ENCODE measurements at regions not wholly inside any gene's neighbourhood (a gene's known extent, or its start where the extent isn't known, plus 50 kb on each side); places are given as distances from the start of the nearest gene placed in this dataset.

DNA sequence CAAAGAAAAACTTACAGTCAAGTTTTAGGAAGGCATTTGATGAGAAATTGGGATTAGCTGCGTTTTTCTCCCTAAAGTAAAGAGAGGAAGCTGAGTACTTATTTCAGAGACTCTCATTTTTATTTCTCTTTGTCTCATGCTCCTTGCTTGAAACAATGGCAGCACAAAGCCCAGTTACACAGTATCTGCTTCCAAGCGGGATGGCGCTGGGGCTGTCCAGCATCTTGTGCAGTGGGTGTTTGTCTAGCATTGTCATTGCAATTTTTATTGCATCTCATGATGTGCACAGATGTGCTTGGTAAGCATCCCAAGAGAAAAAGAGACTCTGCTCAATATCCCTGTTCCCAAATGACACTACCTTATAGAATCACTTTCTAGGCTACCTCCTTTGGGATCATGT lies 102.8 kb upstream of the ZNF521 start:
- H4K20me1 ChIP-seq (ENCODE audit: insufficient read depth, low read length, poor library complexity, severe bottlenecking) = no peaks in the 10 kb centered on the region
- no peaks in the 10 kb centered on the region for H3F3A ChIP-seq (ENCODE audit: low read depth)
- no peak overlapping the region for H3K4me2 ChIP-seq (ENCODE audit: low read depth, low read length, poor library complexity, severe bottlenecking)
- H3K4me3 ChIP-seq (ENCODE audit: low read length, poor library complexity, severe bottlenecking) = no peak overlapping the region
- H2AFZ ChIP-seq (ENCODE audit: low read length) = no peak overlapping the region
- H3K4me1 ChIP-seq (ENCODE audit: insufficient read depth, low read length, poor library complexity, severe bottlenecking) = no peaks in the 10 kb centered on the region
- TF ChIP-seq EZH2phosphoT487 (IDR thresholded peaks at IDR 0.05; ENCODE audit: borderline replicate concordance) = no peak
- TF ChIP-seq, protein P1, sequence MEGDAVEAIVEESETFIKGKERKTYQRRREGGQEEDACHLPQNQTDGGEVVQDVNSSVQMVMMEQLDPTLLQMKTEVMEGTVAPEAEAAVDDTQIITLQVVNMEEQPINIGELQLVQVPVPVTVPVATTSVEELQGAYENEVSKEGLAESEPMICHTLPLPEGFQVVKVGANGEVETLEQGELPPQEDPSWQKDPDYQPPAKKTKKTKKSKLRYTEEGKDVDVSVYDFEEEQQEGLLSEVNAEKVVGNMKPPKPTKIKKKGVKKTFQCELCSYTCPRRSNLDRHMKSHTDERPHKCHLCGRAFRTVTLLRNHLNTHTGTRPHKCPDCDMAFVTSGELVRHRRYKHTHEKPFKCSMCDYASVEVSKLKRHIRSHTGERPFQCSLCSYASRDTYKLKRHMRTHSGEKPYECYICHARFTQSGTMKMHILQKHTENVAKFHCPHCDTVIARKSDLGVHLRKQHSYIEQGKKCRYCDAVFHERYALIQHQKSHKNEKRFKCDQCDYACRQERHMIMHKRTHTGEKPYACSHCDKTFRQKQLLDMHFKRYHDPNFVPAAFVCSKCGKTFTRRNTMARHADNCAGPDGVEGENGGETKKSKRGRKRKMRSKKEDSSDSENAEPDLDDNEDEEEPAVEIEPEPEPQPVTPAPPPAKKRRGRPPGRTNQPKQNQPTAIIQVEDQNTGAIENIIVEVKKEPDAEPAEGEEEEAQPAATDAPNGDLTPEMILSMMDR (conservative IDR thresholded peaks at IDR 0.05; ENCODE audit: low read length) = no peak
- no peak overlapping the region for H3K9ac ChIP-seq (ENCODE audit: low read depth, low read length, poor library complexity, severe bottlenecking)
- no peaks in the 10 kb centered on the region for H3K36me3 ChIP-seq (ENCODE audit: insufficient read depth, low read length)
- H3K9me2 ChIP-seq (replicated peaks; ENCODE audit: low read depth, low read length) = no peaks in the 10 kb centered on the region
- no peaks in the 10 kb centered on the region for H3K79me2 ChIP-seq (ENCODE audit: insufficient read depth, low read length)
- H3K27me3 ChIP-seq (ENCODE audit: insufficient read depth, low read length, poor library complexity, severe bottlenecking) = no peaks in the 10 kb centered on the region
- H3K9me3 ChIP-seq (ENCODE audit: insufficient read depth, low read depth, low read length) = no peaks in the 10 kb centered on the region

DNA sequence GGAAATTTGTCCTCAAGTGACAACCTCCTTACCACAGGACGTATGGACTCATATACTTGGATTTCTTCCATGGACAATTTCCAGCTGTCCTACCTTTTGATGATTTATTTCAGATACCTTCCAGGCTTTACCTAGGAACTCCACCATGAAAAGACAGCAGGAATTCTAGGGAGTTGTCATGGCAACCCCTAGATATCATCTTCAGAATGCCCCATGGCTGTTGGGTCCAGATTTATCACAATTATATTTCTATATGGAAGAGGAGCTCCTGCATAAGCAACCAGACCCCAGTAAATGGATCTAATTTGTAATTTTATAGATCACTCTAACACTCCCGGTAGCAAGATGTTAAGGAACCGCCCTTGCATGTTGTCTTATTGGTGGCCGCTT lies 102.3 kb upstream of the ZNF521 start:
- Histone ChIP-seq H2AFZ (ENCODE audit: low read length) (no peak overlapping the region), H4K20me1 (ENCODE audit: insufficient read depth, low read length, poor library complexity, severe bottlenecking) (no peaks in the 10 kb centered on the region), H3K36me3 (ENCODE audit: insufficient read depth, low read length) (no peaks in the 10 kb centered on the region), H3K9me2 (replicated peaks; ENCODE audit: low read depth, low read length) (no peaks in the 10 kb centered on the region), H3K9me3 (ENCODE audit: insufficient read depth, low read depth, low read length) (no peaks in the 10 kb centered on the region), H3K4me2 (ENCODE audit: low read depth, low read length, poor library complexity, severe bottlenecking) (no peak overlapping the region), H3K4me1 (ENCODE audit: insufficient read depth, low read length, poor library complexity, severe bottlenecking) (no peaks in the 10 kb centered on the region), H3K9ac (ENCODE audit: low read depth, low read length, poor library complexity, severe bottlenecking) (no peak overlapping the region), H3F3A (ENCODE audit: low read depth) (no peaks in the 10 kb centered on the region), H3K79me2 (ENCODE audit: insufficient read depth, low read length) (no peaks in the 10 kb centered on the region), H3K4me3 (ENCODE audit: low read length, poor library complexity, severe bottlenecking) (no peak overlapping the region), H3K27me3 (ENCODE audit: insufficient read depth, low read length, poor library complexity, severe bottlenecking) (no peaks in the 10 kb centered on the region)
- TF ChIP-seq, protein P1 (conservative IDR thresholded peaks at IDR 0.05; ENCODE audit: low read length) = no peak
- TF ChIP-seq EZH2phosphoT487 (IDR thresholded peaks at IDR 0.05; ENCODE audit: borderline replicate concordance) = no peak

DNA sequence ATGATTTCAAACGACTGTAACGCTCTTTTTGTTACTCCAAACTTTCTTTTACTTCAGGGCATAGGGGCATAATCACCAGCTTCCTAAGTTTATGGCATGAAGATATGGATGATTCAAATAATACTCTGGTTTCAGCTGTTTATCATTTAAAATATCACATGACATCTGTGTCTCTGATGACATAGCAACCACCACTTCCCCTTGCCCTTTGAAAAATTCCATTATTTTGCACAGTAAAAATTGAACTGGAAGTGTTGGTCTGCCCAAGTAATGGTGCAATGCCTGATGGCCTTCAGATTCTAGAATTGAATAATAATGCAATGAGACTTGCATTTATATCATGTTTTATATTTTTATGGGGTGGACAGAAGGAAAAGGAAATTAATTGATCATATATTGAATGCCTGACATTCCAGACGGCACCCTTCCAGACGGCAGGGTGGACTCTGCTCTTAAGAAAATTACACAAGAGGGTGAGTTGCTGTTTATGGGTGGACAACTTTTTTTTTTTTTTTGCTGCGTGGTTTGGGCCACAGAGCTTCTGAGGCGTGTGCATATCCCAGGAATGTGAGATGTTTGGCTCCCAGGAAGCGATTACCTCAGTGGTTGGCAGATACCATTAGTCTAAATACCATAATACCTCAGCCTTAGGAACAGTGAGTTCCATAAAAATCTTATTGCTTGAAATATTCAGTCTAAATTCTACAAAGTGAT lies 101.7 kb upstream of the ZNF521 start:
- Histone ChIP-seq H3K9ac (ENCODE audit: low read depth, low read length, poor library complexity, severe bottlenecking) (no peak overlapping the region), H3F3A (ENCODE audit: low read depth) (no peaks in the 10 kb centered on the region), H3K79me2 (ENCODE audit: insufficient read depth, low read length) (no peaks in the 10 kb centered on the region), H3K9me2 (replicated peaks; ENCODE audit: low read depth, low read length) (no peaks in the 10 kb centered on the region), H3K4me3 (ENCODE audit: low read length, poor library complexity, severe bottlenecking) (no peak overlapping the region), H3K27me3 (ENCODE audit: insufficient read depth, low read length, poor library complexity, severe bottlenecking) (no peaks in the 10 kb centered on the region), H3K4me2 (ENCODE audit: low read depth, low read length, poor library complexity, severe bottlenecking) (no peak overlapping the region), H3K4me1 (ENCODE audit: insufficient read depth, low read length, poor library complexity, severe bottlenecking) (peaks cover 5% of the 10 kb centered on the region), H4K20me1 (ENCODE audit: insufficient read depth, low read length, poor library complexity, severe bottlenecking) (no peaks in the 10 kb centered on the region), H3K36me3 (ENCODE audit: insufficient read depth, low read length) (no peaks in the 10 kb centered on the region), H2AFZ (ENCODE audit: low read length) (no peak overlapping the region), H3K9me3 (ENCODE audit: insufficient read depth, low read depth, low read length) (no peaks in the 10 kb centered on the region)
- TF ChIP-seq, protein P1 (conservative IDR thresholded peaks at IDR 0.05; ENCODE audit: low read length) = no peak
- no peak for TF ChIP-seq EZH2phosphoT487 (IDR thresholded peaks at IDR 0.05; ENCODE audit: borderline replicate concordance)

Measured in Loucy (cell line).